Testis (tissue), 2 donors: ENCODE measurements at regions not wholly inside any gene's neighbourhood (a gene's known extent, or its start where the extent isn't known, plus 50 kb on each side); places are given as distances from the start of the nearest gene placed in this dataset.

ENCODE experiments used
- POLR2A ChIP-seq: fragments of 450-650 bp; IDR thresholded peaks from one replicate; pipeline ENCODE4 v1.6.1; 2017; ENCODE audit warnings: antibody characterized with exemption, mild to moderate bottlenecking, moderate library complexity
- TF ChIP-seq, protein P1 (sequence below), 3 experiments: fragments of 450-650 bp in 2 of 3; fragments of 200-600 bp in 1 of 3; sonication (generic) in 1 of 3; IDR thresholded peaks; one replicate each; pipeline ENCODE4 v1.5.1; 2016 to 2019; ENCODE audit warnings: antibody characterized with exemption in 3 of 3, mild to moderate bottlenecking in 2 of 3, moderate library complexity in 1 of 3

DNA sequence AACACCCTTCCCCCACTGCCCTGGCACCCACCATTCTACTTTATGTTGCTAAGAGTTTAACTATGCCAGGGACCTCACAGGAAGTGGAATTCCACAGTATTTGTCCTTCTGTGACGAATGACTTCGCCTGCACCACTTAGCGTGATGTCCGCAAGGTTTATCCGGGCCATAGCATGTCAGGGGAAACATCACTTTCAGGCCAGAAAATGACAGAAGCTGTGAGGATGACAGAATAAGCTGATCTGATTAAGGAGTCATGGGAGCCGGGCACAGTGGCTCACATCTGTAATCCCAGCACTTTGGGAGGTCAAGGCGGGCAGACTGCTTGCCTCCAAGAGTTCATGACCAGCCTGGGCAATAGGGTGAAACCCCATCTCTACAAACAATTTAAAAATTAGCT lies 248.8 kb downstream of the EIPR1 start:
- TF ChIP-seq, protein P1, sequence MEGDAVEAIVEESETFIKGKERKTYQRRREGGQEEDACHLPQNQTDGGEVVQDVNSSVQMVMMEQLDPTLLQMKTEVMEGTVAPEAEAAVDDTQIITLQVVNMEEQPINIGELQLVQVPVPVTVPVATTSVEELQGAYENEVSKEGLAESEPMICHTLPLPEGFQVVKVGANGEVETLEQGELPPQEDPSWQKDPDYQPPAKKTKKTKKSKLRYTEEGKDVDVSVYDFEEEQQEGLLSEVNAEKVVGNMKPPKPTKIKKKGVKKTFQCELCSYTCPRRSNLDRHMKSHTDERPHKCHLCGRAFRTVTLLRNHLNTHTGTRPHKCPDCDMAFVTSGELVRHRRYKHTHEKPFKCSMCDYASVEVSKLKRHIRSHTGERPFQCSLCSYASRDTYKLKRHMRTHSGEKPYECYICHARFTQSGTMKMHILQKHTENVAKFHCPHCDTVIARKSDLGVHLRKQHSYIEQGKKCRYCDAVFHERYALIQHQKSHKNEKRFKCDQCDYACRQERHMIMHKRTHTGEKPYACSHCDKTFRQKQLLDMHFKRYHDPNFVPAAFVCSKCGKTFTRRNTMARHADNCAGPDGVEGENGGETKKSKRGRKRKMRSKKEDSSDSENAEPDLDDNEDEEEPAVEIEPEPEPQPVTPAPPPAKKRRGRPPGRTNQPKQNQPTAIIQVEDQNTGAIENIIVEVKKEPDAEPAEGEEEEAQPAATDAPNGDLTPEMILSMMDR (IDR thresholded peaks at IDR 0.05), result no peak
- no peak for TF ChIP-seq POLR2A
